ENCODE measurements at regions not wholly inside any gene's neighbourhood (a gene's known extent, or its start where the extent isn't known, plus 50 kb on each side); places are given as distances from the start of the nearest gene placed in this dataset.
A peak's percentile ranks its signal among the peaks of the same experiment; 100 is the strongest.

DNA sequence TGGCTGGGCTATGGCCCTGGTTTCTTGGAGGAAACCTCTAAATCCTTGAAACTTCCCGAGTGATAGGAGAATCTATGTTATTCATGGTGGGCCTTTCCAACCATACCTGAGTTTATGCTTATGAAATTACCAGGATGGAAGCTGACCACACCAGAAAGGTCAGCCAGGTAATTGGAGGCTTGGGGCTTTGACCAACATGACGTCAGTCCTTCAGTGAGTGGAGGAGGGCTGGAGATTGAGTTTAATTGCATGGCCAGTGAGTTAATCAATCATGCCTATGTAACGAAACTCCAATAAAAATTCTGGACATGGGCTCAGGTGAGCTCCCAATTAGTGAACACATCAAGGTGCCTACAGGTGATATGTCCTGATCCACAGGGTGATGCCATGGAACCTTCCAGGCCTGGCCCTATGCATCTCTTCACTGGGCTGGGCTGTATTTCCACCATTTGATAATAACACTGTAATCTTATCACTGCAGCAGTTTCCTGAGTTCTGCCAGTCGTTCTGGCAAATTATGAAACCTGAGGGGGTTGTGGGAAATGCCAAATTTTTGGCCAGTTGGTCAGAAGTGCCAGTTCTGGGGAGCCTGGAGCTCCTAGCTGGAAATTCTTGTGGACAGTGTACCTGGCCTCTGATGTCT is 106.5 kb downstream of the CDH26 start:
- no peak for DNase-seq (ENCODE audit: low read depth)
- TF ChIP-seq, protein P1, sequence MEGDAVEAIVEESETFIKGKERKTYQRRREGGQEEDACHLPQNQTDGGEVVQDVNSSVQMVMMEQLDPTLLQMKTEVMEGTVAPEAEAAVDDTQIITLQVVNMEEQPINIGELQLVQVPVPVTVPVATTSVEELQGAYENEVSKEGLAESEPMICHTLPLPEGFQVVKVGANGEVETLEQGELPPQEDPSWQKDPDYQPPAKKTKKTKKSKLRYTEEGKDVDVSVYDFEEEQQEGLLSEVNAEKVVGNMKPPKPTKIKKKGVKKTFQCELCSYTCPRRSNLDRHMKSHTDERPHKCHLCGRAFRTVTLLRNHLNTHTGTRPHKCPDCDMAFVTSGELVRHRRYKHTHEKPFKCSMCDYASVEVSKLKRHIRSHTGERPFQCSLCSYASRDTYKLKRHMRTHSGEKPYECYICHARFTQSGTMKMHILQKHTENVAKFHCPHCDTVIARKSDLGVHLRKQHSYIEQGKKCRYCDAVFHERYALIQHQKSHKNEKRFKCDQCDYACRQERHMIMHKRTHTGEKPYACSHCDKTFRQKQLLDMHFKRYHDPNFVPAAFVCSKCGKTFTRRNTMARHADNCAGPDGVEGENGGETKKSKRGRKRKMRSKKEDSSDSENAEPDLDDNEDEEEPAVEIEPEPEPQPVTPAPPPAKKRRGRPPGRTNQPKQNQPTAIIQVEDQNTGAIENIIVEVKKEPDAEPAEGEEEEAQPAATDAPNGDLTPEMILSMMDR (conservative IDR thresholded peaks at IDR 0.05; ENCODE audit: low read length) = no peak
- no peak overlapping the region for H3K4me3 ChIP-seq (ENCODE audit: low read length)

DNA sequence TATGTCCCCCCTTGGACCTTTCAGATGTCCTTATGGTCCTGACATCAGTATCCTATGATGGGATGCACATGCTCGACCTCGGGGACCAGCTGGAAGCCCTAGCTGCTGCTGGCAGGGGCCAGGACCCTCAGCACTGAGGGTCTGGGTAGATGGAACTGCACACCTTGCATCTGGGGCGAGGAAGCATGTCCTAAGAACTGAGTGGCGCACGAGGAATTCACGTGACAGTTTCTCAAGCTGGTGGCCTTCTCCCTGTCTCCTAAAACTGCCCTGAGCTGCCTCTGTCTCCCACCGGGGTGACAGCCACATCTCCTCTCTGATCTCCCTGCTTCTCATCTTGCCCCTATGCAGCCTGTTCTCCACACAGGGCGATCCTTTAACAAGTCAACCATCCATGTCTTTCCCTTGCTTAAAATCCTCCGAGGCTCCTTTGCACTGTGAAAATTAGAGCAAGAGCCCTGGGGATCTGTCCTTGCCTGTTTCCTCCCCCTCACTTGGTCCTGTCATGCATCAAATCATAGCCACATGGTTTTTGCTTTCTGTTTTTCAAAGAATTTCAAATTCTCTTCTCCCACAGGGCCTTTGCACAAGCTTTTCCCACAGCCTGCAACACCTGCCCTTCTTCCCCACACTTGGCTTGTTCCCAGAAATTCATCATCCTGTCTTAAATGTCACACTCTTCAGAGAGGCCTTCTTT is 107.7 kb downstream of the CDH26 start:
- no peak for DNase-seq (ENCODE audit: low read depth)
- TF ChIP-seq, protein P1 (conservative IDR thresholded peaks at IDR 0.05; ENCODE audit: low read length) = no peak
- H3K4me3 ChIP-seq (ENCODE audit: low read length) = no peak overlapping the region

DNA sequence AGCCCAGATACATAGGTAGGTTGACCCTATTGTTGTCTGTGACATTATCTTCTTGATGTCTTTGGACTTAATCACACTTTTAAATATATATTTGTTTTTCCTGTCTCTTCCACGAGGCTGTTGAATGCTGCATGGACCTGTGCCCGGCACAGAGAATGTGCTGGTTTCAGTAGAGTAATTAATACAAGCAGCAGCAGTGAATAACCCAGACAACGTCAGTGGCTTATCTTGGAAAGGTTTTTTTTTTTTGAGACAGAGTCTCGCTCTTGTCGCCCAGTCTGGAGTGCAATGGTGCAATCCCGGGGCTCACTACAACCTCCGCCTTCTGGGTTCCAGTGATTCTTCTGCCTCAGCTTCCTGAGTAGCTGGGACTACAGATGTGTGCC is 108.2 kb downstream of the CDH26 start:
- H3K4me3 ChIP-seq (ENCODE audit: low read length) = no peak overlapping the region
- TF ChIP-seq, protein P1 (conservative IDR thresholded peaks at IDR 0.05; ENCODE audit: low read length) = no peak
- DNase-seq (ENCODE audit: low read depth) = peak; percentile 42

DNA sequence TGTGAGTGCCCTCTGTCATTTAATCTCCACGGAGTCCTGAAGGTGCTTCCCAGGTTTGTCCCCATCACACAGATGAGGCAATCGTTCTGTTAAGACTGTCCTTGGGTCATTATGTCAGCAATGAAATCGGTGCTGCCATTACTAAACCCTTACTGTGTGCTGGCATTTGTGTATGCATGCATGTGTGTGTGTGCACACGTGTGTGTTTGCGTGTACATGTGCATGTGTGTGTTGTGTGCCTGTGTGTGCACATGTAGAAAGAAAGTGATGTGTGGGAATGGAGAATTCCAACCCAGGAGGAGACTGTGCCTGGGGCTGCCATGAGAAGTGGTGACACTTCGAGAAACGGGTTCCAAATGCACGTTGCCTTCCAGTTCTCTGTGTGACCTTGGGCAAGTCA is 110.3 kb downstream of the CDH26 start:
- DNase-seq (ENCODE audit: low read depth) = no peak
- TF ChIP-seq, protein P1 (conservative IDR thresholded peaks at IDR 0.05; ENCODE audit: low read length) = no peak

DNA sequence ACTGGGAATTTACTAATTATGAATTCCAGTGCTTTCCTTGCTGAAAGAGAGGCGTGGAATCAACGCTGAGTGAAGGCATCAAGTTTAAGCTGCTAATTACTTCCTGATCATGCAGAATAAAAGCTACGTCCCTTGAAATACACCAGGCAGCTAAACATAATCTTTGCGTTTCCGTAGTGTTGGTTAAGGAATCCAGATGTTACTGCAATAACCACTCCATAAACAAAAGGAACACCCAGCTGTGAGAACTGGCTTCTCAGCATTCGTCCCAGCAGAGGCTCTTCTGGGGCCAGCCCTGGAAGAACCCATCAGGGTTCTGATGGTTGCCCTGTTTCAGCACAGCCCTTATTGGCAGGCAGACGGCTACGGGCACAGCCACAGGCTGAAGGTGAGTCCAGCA is 111.4 kb downstream of the CDH26 start:
- DNase-seq (ENCODE audit: low read depth) = no peak
- TF ChIP-seq, protein P1 (conservative IDR thresholded peaks at IDR 0.05; ENCODE audit: low read length) = no peak
- H3K4me3 ChIP-seq (ENCODE audit: low read length) = no peak overlapping the region

More for the DNA sequence above, 110.3 kb downstream of the CDH26 start:
- H3K4me3 ChIP-seq (ENCODE audit: low read length) = no peak overlapping the region

DNA sequence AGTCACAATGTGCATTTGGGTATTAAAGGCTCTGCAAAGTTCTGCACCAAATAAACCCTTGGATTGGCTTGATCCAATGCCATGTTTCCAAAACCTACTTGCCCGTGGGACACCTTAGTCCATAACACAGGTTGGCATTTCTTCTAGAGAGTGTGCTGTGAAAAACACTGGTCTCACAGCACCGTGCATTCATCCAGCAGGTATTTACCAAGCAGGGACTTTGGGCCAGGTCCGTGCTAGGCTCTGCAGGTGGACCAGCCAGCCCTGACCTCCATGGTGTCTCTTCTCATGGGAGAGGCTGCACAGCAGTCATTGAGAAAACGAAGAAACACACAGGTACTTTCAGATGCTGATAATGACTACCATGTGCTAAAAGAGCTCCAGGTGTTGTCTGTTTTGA is 112.6 kb downstream of the CDH26 start:
- no peak overlapping the region for H3K4me3 ChIP-seq (ENCODE audit: low read length)
- TF ChIP-seq, protein P1 (conservative IDR thresholded peaks at IDR 0.05; ENCODE audit: low read length) = no peak
- no peak for DNase-seq (ENCODE audit: low read depth)

DNA sequence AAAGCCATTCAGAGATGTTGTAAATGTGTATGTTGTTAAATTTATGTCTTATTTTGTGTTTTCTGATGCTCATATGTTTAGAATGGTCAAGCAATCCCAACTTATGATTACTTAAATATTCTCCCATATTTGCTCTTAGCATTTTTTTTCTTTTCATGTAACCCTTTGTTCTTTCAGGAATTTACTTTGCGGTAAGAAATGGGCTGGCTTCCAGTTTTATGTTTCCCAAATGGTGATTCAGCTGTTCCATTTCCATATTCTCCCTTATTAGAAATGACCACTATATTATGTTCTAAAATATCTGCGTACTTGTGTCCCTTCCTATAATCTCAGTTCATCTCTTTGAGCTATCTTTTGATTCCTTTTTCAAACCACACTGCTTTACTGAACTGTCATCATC is 113.7 kb downstream of the CDH26 start:
- TF ChIP-seq, protein P1 (conservative IDR thresholded peaks at IDR 0.05; ENCODE audit: low read length) = no peak
- H3K4me3 ChIP-seq (ENCODE audit: low read length) = no peak overlapping the region
- peak; percentile 17 for DNase-seq (ENCODE audit: low read depth)

Measured in AG10803 (cell line).